K562 (cell line): ENCODE measurements at regions not wholly inside any gene's neighbourhood (a gene's known extent, or its start where the extent isn't known, plus 50 kb on each side); places are given as distances from the start of the nearest gene placed in this dataset.

ENCODE experiments used
- ATAC-seq: fragments of 200-7000 bp; cut with Tn5 transposase; 3 replicates; pipeline ENCODE4 v1.9.1; 2020; ENCODE audit warnings: moderate library complexity
- BruUV-seq: library from RNA; stranded (reverse); fragments of 400-500 nt; replicated peaks from 2 replicates; lab custom pipeline; 2021; lab: Mats Ljungman, UMichigan
- CTCF ChIA-PET: fragments of 300-600 bp; formaldehyde crosslinking; extraction: SDS; loops from one replicate; lab custom pipeline; 2021; ENCODE audit warnings: low intra/inter-chr PET ratio; lab: Yijun Ruan, JAX
- POLR2A ChIA-PET: fragments of 300-600, 350-650 bp; sonication (Branson Sonifier 250); formaldehyde crosslinking; extraction: SDS; loops from one replicate; lab custom pipeline; 2021; ENCODE audit warnings: antibody characterized with exemption, inconsistent platforms; lab: Yijun Ruan, JAX
- DNase-seq, 4 experiments: peaks; one replicate each; pipeline versions ENCODE4 v3.0.0 to v3.0.0-alpha.2; 2011 to 2018; ENCODE audit warnings: low spot score in 3 of 4, mixed read lengths in 3 of 4; ENCODE audit errors: extremely low read depth in 1 of 4
- FAIRE-seq: peaks from 2 replicates; lab custom pipeline; 2011; peaks lifted over from hg19 to GRCh38; lab: Jason Lieb, UNC
- H2AFZ ChIP-seq: 2 replicates; pipeline ENCODE4 v1.6.0; 2011; ENCODE audit warnings: low read depth, low read length, control low read depth, inconsistent platforms
- H3K27ac ChIP-seq: fragments of 200-600 bp; 3 replicates; pipeline ENCODE4 v1.8.0; 2011; ENCODE audit warnings: low read depth, mild to moderate bottlenecking, control low read depth, inconsistent platforms, low read length, moderate library complexity, mixed read lengths; ENCODE audit errors: extremely low read depth
- H3K27me3 ChIP-seq, 2 experiments: fragments of 300-600 bp in 1 of 2; 2 replicates in 1 of 2; 3 replicates in 1 of 2; pipeline versions ENCODE4 v1.6.0 to v1.8.0; 2011; ENCODE audit warnings: inconsistent platforms in 2 of 2, low read length in 2 of 2, mild to moderate bottlenecking in 1 of 2, mixed read lengths in 1 of 2, moderate library complexity in 1 of 2; ENCODE audit not compliant: control insufficient read depth in 2 of 2, insufficient read depth in 2 of 2
- H3K36me3 ChIP-seq: fragments of 300-600 bp; 3 replicates; pipeline ENCODE4 v1.8.0; 2011; ENCODE audit warnings: mild to moderate bottlenecking, low read length, inconsistent platforms; ENCODE audit not compliant: control insufficient read depth, insufficient read depth
- H3K4me1 ChIP-seq, 2 experiments: fragments of 200-600 bp in 1 of 2; replicated peaks in 1 of 2; 2 replicates in 1 of 2; 3 replicates in 1 of 2; pipeline versions ENCODE4 v1.5.1 to v1.8.0; 2011; ENCODE audit warnings: inconsistent platforms in 2 of 2, low read length in 2 of 2, mild to moderate bottlenecking in 1 of 2, mixed read lengths in 1 of 2, moderate library complexity in 1 of 2; ENCODE audit not compliant: control insufficient read depth in 2 of 2, insufficient read depth in 2 of 2
- H3K4me2 ChIP-seq: 2 replicates; pipeline ENCODE4 v1.6.1; 2011; ENCODE audit warnings: low read length, control low read depth, inconsistent platforms, mixed read lengths; ENCODE audit not compliant: insufficient read depth
- H3K4me3 ChIP-seq: fragments of 200-600 bp; sonication (generic), shearing (Covaris generic); 2 replicates; pipeline ENCODE4 v1.5.1; 2016; ENCODE audit warnings: control low read depth, inconsistent platforms
- H3K79me2 ChIP-seq: fragments of 200-600 bp; 3 replicates; pipeline ENCODE4 v1.8.0; 2011; ENCODE audit warnings: low read length, inconsistent platforms; ENCODE audit not compliant: control insufficient read depth, insufficient read depth
- H3K9ac ChIP-seq, 2 experiments: 2 replicates each; pipeline versions ENCODE4 v1.6.0 to v1.6.1; 2011; ENCODE audit warnings: low read depth in 2 of 2, low read length in 2 of 2, control low read depth in 1 of 2, inconsistent platforms in 1 of 2, mild to moderate bottlenecking in 1 of 2, mixed read lengths in 1 of 2; ENCODE audit not compliant: insufficient read depth in 1 of 2
- H3K9me1 ChIP-seq: one replicate; pipeline ENCODE4 v1.6.0; 2011; ENCODE audit warnings: inconsistent platforms, mild to moderate bottlenecking, low read length, moderate library complexity; ENCODE audit not compliant: control insufficient read depth, insufficient read depth
- H3K9me3 ChIP-seq: replicated peaks from 2 replicates; pipeline ENCODE4 v1.5.1; 2011; ENCODE audit warnings: low read depth, low read length, inconsistent platforms; ENCODE audit not compliant: control insufficient read depth, insufficient read depth
- H4K20me1 ChIP-seq: replicated peaks from 2 replicates; pipeline ENCODE4 v1.6.1; 2011; ENCODE audit warnings: low read length, inconsistent platforms, mixed read lengths; ENCODE audit not compliant: control insufficient read depth, insufficient read depth
- C11orf30 ChIP-seq: fragments of 450-650 bp; IDR thresholded peaks from 2 replicates; pipeline ENCODE4 v1.6.1; 2016; ENCODE audit warnings: low read depth, mild to moderate bottlenecking
- DACH1 ChIP-seq: fragments of 450-650 bp; IDR thresholded peaks from 2 replicates; pipeline ENCODE4 v1.6.1; 2018; ENCODE audit not compliant: partially characterized antibody
- ETV5 ChIP-seq: sonication (generic); formaldehyde crosslinking; IDR thresholded peaks from 2 replicates; pipeline ENCODE4 v1.4.0; 2020; ENCODE audit warnings: low read depth, mild to moderate bottlenecking, missing genetic modification reagents
- MAFG ChIP-seq: fragments of 450-650 bp; conservative IDR thresholded peaks from 2 replicates; pipeline ENCODE4 v1.6.1; 2016; ENCODE audit warnings: missing genetic modification characterization, missing compliant biosample characterization
- MCM2 ChIP-seq: fragments of 450-650 bp; IDR thresholded peaks from 2 replicates; pipeline ENCODE4 v1.6.1; 2017; ENCODE audit warnings: low read depth, mild to moderate bottlenecking
- MXI1 ChIP-seq: IDR thresholded peaks from 2 replicates; pipeline ENCODE4 v1.6.1; 2011; ENCODE audit warnings: low read depth, mild to moderate bottlenecking, improper control_type of control experiment, low read length
- NFE2 ChIP-seq: IDR thresholded peaks from 2 replicates; pipeline ENCODE4 v1.6.1; 2014; ENCODE audit warnings: antibody characterized with exemption, low read depth
- OTX1 ChIP-seq: fragments of 450-650 bp; formaldehyde crosslinking; IDR thresholded peaks from 2 replicates; pipeline ENCODE4 v1.4.0; 2022; ENCODE audit warnings: mild to moderate bottlenecking
- PHF8 ChIP-seq: fragments of 200-600 bp; sonication (generic); IDR thresholded peaks from 2 replicates; pipeline ENCODE4 v1.6.1; 2012; ENCODE audit warnings: mixed run types, mild to moderate bottlenecking, inconsistent platforms, low read length, moderate library complexity, borderline replicate concordance
- RCOR1 ChIP-seq, 2 experiments: IDR thresholded peaks; 2 replicates each; pipeline ENCODE4 v1.6.1; 2012; ENCODE audit warnings: low read depth in 2 of 2, low read length in 2 of 2, borderline replicate concordance in 1 of 2, improper control_type of control experiment in 1 of 2
- TFE3 ChIP-seq: fragments of 450-650 bp; formaldehyde crosslinking; IDR thresholded peaks from 2 replicates; pipeline ENCODE4 v1.4.0; 2020; ENCODE audit warnings: mild to moderate bottlenecking, mixed read lengths
- THRA ChIP-seq: fragments of 450-650 bp; IDR thresholded peaks from 2 replicates; pipeline ENCODE4 v1.6.1; 2017; ENCODE audit warnings: mild to moderate bottlenecking, moderate library complexity
- ZNF165 ChIP-seq: fragments of 250-450 bp; sonication (Bioruptor Pico); IDR thresholded peaks from 2 replicates; pipeline ENCODE4 v1.4.0; 2020; ENCODE audit warnings: borderline replicate concordance
- ZNF253 ChIP-seq: fragments of 250-450 bp; sonication (Bioruptor Pico); conservative IDR thresholded peaks from 2 replicates; pipeline ENCODE4 v1.6.1; 2021; ENCODE audit warnings: mild to moderate bottlenecking
- ZNF316 ChIP-seq: fragments of 450-650 bp; IDR thresholded peaks from 2 replicates; pipeline ENCODE4 v1.6.1; 2016
- WGBS: fragments of 100-300 bp; shearing (Covaris generic); methylation state at CpG from one replicate; pipeline ENCODE4 v1.1.6; 2016; ENCODE audit warnings: low coverage, mixed read lengths; ENCODE audit not compliant: insufficient coverage; ENCODE audit errors: missing lambda C conversion rate; 5-methylcytosine and 5-hydroxymethylcytosine counted together
- in situ Hi-C: fragments of 300-500 bp; cut with MboI; formaldehyde crosslinking; loops from 4 replicates; pipeline ENCODE4 v1.15.0; 2018; ENCODE audit warnings: inconsistent platforms, mixed read lengths
- intact Hi-C: fragments of 100-400 bp; cut with micrococcal nuclease; formaldehyde crosslinking; loops from 2 replicates; pipeline ENCODE4 v1.14.2; 2022

- DNase-seq (no peak), FAIRE-seq (no peak), ATAC-seq (no peak)
- no peaks in the 10 kb centered on the region for H3K9me1 ChIP-seq
- no peak overlapping the region for H3K4me3 ChIP-seq
- peak; percentile 21; the same call in 1 of the 2 replicates for TF ChIP-seq ZNF316
- no peak for TF ChIP-seq DACH1
- TF ChIP-seq ZNF165 (CRISPR knock-in tag), result no peak
- H3K4me1 ChIP-seq, result no peaks in the 10 kb centered on the region
- no peak overlapping the region for H3K9ac ChIP-seq
- no peaks in the 10 kb centered on the region for H4K20me1 ChIP-seq
- WGBS, result 0% methylated on average over 3 of the region's 3 CpGs
- no peaks in the 10 kb centered on the region for H3K36me3 ChIP-seq
- no peak overlapping the region for H2AFZ ChIP-seq
- no peaks in the 10 kb centered on the region for H3K79me2 ChIP-seq
- CTCF ChIA-PET, result no interaction called here
- H3K9me3 ChIP-seq, result no peaks in the 10 kb centered on the region
- POLR2A ChIA-PET, result no interaction called here
- no peak overlapping the region for H3K27ac ChIP-seq
- BruUV-seq, result no TSS peak
- in situ Hi-C loops, result no loop called here
- intact Hi-C loops, result no loop called here
- no peak overlapping the region for H3K4me2 ChIP-seq
- H3K27me3 ChIP-seq, result no peaks in the 10 kb centered on the region
Observed at GRCh38 chr6:113733381-113733780, 123.8 kb upstream of the MARCKS start.

GRCh38 chr6:113734982-113735381 is 122.2 kb upstream of the MARCKS start:
- intact Hi-C loops, result no loop called here
- Histone ChIP-seq H3K27me3 (no peaks in the 10 kb centered on the region), H3K4me2 (no peak overlapping the region), H3K79me2 (no peaks in the 10 kb centered on the region), H4K20me1 (no peaks in the 10 kb centered on the region), H3K4me3 (no peak overlapping the region), H2AFZ (no peak overlapping the region)
- DNase-seq, result no peak
- BruUV-seq, result no TSS peak
- no peak for FAIRE-seq
- WGBS, result 0% methylated on average over 3 of the region's 3 CpGs
- ATAC-seq, result no peak
- POLR2A ChIA-PET, result no interaction called here
- TF ChIP-seq MAFG (peak; percentile 69), MXI1 (no peak), THRA (no peak), PHF8 (no peak), ETV5 (no peak), ZNF253 (no peak), C11orf30 (0 out of 2 replicates have a peak, but pooled peaks have one; percentile 14), ZNF316 (0 out of 2 replicates have a peak, but pooled peaks have one; percentile 6), RCOR1 (IDR thresholded peaks at IDR 0.05; ENCODE audit: borderline replicate concordance in 1 of 2, low read depth in 2 of 2, low read length in 2 of 2) (no peak), MCM2 (no peak), NFE2 (peak; percentile 55), TFE3 (no peak), OTX1 (CRISPR knock-in tag) (no peak)
- TF ChIP-seq, all 486 proteins: peak for 4
- Histone ChIP-seq H3K9me3 (no peaks in the 10 kb centered on the region), H3K27ac (no peak overlapping the region), H3K36me3 (no peaks in the 10 kb centered on the region), H3K9ac (no peak overlapping the region), H3K9me1 (no peaks in the 10 kb centered on the region), H3K4me1 (no peaks in the 10 kb centered on the region)
- in situ Hi-C loops, result no loop called here
- CTCF ChIA-PET, result no interaction called here
